NT2/D1 (cell line): ENCODE measurements at regions not wholly inside any gene's neighbourhood (a gene's known extent, or its start where the extent isn't known, plus 50 kb on each side); places are given as distances from the start of the nearest gene placed in this dataset.

Source experiments
- SUZ12 ChIP-seq: IDR thresholded peaks from 2 replicates; pipeline ENCODE4 v1.6.1; 2011; ENCODE audit not compliant: insufficient read length, insufficient read depth; ENCODE audit errors: extremely low read depth
- YY1 ChIP-seq: IDR thresholded peaks from 2 replicates; pipeline ENCODE4 v1.6.1; 2011; ENCODE audit not compliant: insufficient read length, insufficient read depth

DNA sequence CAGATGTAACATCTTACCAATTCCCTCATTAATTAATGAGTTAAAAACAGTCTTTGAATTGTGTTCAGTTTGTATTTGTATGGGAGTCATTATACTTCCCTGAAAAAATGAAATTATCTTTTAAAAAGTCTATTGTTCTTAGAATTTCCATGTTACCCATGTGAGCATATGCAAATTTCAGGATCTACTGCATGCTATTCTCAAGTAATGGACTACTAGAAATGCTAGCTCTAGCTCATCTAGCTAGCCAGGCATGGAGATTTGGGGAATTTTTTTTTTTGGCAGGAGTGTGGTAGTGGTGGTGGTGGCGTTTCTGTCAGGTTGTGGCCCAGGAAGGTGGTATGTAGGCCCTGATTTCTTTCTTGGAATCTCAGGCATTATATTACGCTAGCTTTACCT lies 218.4 kb downstream of the AEBP2 start:
- TF ChIP-seq YY1 (no peak), SUZ12 (no peak)
